Stimulated activated CD4-positive, alpha-beta T cell treated with anti-CD3 and anti-CD28 coated beads, Interleukin-1b, Interleukin-23, amount 100 ng/mL, for 1 hour (primary cell): ENCODE measurements at regions not wholly inside any gene's neighbourhood (a gene's known extent, or its start where the extent isn't known, plus 50 kb on each side); places are given as distances from the start of the nearest gene placed in this dataset.

Source experiments
- DNase-seq, 2 donors: peaks; one replicate each; pipeline ENCODE4 v3.0.0-alpha.2; 2020; ENCODE audit warnings: low read depth in 2 of 2

GRCh38 chr16:6674071-6674470, 658.6 kb upstream of the RBFOX1 start:
- DNase-seq, result no peak

- DNase-seq, result no peak
These were observed 660.1 kb upstream of the RBFOX1 start for GRCh38 chr16:6672507-6672906.

- DNase-seq, result no peak
These were observed 665.3 kb upstream of the RBFOX1 start for GRCh38 chr16:6667393-6667792.

DNA sequence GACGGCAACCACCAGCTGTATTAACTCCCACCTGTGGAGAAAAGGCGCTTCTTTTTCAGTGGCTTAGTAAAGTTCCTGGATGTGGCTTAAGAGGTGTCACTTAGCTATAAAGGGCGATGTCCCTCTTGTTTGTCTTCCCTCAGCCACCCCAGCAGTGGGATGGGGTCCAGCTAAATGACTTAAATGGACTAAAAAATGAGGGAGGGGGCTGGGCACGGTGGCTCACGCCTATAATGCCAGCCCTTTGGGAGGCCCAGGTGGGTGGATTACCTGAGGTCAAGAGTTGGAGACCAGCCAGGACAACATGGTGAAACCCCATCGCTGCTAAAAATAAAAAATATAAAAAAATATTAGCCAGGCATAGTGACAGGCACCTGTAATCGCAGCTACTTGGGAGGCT, 667.5 kb upstream of the RBFOX1 start:
- DNase-seq, result no peak

GRCh38 chr16:6663668-6664067, 669.0 kb upstream of the RBFOX1 start:
- no peak for DNase-seq

- DNase-seq, result no peak
These were observed 675.9 kb upstream of the RBFOX1 start for GRCh38 chr16:6656760-6657159.

DNA sequence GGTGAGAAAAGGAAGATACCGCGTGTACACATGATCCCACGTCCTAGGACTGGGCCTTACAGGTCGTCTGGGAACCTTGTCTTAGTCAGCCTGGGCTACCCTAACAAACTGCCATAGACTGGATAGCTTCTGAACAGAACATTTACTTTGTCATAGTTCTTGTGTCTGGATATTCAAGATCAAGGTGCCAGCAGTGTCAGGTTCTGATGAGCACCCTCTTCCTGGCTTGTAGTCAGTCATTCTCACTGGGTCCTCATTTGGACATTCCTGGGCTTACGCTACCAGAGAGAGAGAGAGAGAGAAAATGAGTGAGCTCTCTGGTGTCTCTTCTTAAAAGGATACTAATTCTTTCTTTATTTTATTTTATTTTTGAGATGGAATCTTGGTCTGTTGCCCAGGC, 685.8 kb upstream of the RBFOX1 start:
- no peak for DNase-seq

DNA sequence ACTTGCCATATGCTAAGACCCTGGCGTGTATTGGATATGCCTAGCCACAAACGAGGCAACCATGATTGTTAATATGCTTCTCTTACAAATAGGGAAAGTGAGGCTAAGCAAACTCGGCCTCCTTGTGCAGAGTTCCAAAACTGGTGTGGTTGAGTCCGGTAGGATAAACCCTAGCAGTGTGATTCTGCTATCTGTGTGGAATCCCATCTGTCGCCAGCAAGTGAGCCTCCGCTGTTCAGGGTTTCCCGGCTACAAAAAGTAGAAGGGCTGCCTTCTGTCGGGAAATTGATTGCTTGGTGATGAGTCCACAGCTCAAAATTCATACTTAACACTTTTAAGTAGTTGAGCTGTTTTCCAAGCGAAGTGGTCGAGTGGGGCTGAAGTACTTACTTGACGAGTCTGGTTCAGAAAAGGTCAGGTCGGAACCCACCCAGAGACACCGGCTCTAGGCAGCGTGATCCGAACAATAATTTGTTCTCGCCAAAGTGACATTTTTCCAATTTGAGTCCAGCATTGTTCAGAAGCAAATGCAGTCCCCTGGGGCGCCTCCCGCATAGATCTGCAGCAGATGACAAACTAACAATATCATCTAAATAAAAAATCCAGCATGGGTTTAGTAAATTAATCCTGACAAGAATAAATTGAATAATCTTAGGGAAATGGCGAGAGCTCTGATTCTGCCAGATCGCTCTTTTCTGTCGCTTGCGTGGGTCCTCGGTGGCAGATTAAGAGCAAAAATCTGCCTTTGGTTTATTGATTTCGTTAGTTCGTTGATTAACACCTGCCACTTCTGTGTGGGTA, 686.7 kb upstream of the RBFOX1 start:
- DNase-seq, result no peak

DNA sequence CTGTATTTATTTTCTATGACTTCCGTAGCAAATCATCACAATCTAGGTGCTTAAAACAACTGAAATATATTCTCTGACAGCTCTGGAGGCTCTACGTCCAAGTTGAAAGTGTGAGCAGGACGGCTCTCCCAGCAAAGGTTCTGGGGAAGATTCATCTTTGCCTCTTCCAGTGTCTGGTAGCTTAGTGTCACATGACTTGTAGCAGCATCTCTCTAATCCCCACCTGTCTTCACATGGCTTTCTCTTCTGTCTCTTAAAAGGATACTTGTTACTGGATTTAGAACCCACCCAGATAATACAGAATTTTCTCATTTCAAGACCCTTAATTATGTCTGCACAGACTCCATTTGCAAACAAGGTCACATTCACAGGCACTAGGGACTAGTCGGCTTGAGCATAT, 687.7 kb upstream of the RBFOX1 start:
- DNase-seq, result no peak

GRCh38 chr16:6643080-6643686, 689.5 kb upstream of the RBFOX1 start:
- DNase-seq, result peak in 1 of 2 donors; percentile 12

DNA sequence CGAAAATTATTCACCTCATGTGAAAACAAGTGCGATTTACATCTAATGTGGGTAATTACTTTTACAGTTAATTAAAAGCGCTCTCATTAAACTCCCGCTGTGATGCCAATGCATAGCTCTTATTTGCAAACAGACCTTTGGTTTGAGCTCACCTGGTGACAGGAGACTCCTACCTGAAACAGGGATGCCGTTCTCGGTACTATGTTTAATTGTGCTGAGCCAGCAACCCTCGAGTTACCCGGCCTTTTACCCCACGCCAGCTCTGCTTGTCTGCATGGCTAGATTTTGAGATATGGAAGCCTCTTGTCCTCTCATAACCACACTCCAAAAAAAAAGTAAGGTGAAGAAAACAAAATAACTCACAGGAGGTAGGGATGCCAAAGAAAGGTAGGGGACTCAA, 690.4 kb upstream of the RBFOX1 start:
- no peak for DNase-seq

DNA sequence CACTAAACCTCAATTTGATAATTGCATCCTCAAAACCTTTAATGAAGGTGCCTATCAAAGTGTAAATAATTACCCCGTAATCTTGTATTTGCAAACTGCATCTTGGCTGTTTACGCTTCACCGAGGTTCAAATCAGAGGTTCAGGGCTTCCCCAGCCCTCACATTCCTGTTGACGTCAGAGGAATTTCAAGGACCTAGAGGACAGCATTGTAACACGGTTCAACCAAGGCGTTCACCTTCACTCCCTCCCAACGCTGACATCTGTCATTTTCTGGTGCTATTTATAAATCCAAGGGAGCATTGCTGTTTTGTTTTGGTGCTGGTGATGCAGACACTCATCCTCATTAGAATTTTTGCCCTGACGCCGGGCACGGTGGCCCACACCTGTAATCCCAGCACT, 691.6 kb upstream of the RBFOX1 start:
- no peak for DNase-seq

- no peak for DNase-seq
These were observed 696.2 kb upstream of the RBFOX1 start for GRCh38 chr16:6636457-6636856.

GRCh38 chr16:6634151-6634550, 698.5 kb upstream of the RBFOX1 start:
- no peak for DNase-seq

GRCh38 chr16:6633456-6633855, 699.2 kb upstream of the RBFOX1 start:
- DNase-seq, result no peak

- no peak for DNase-seq
These were observed 703.5 kb upstream of the RBFOX1 start for GRCh38 chr16:6629110-6629509.

DNA sequence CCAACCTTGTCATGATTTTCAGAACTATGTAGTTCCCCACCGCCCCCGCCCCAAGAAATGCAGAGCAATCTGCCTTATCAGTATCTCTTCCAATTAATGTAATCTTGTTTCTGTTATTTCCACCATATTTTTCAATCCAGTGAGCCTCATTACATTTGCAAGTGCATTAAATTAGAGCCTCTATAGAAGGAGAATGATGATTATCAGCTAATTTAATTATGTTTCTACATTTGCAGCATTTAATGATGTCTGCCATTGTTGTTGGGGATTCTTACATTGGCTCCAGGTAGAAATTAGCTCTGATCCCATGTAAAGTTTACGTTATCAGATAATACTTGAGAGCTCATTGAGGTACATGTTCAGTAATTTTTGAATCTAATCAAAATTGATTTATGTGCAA, 707.0 kb upstream of the RBFOX1 start:
- no peak for DNase-seq

DNA sequence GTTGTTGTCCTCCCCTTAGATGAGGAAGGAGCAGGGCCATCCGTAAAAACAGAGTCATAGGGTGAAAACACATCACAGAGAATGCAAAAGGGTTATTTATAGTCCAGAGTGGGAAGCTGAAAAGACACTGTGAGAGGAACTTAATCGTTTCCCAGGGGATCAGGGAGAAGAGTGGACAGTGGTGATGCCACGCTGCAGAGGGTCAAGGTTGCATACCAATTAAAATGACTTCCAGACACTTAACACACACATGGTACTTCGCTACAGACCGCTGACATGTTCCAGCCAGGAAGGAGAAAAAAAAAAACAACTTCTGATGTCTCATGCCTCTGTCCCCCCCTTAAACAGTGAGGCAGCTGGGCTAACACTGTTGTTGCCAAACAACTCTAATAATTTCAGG, 713.8 kb upstream of the RBFOX1 start:
- DNase-seq, result no peak

DNA sequence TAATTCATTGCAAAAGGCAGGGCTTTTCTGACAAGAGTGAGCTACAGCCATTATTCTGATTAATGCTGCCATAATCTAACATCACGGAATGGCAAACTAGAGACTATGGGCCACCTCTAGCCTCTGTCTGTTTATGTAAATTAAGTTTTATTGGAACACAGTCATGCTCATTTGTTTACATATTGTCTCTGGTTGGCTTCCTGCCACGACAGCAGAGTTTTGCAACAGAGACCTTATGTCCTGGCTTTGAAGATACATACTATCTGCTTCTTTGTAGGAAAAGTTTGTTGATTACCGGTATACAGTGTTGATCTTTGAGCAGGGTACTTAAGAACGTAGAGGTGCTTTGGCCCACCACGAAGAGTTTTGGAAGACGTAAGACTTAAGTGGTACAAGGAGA, 715.9 kb upstream of the RBFOX1 start:
- DNase-seq, result no peak

DNA sequence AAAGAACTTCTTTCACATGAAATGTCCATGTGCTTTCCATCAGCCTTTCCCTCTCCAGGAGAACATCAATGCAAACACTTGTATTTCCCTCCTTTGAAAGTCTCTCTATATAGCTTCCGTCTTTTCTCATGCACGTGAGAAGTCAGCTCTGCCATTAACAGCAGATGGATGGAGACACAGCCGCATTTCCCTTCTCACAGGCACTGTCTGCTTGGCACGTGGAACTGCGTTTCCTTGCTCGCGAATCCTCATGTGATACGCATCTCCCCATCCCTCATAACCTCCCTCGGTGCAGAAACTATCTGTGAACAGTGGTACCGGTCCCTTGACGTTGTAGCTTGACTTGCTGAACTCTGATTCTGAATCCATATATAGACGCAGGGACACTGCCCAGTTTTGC, 717.0 kb upstream of the RBFOX1 start:
- no peak for DNase-seq

- DNase-seq, result no peak
These were observed 721.1 kb upstream of the RBFOX1 start for GRCh38 chr16:6611535-6611934.

DNA sequence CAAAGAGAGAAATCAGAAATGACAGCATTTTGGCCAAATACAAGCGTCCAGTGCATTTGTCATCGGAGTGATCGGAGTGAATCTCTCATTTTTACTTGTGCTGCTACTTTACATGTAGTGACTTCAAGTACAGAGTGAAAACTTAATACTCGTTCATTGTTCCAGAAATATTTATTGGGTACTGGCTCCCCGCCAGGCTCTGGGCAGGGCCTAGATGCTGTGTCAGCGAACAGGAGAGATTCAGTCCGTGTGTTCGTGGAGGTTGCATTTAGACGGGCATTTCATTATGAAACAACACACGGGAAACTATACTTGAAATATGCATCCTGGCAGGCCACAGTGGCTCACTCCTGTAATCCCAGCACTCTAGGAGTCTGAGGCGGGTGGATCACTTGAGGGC, 727.2 kb upstream of the RBFOX1 start:
- DNase-seq, result no peak

DNA sequence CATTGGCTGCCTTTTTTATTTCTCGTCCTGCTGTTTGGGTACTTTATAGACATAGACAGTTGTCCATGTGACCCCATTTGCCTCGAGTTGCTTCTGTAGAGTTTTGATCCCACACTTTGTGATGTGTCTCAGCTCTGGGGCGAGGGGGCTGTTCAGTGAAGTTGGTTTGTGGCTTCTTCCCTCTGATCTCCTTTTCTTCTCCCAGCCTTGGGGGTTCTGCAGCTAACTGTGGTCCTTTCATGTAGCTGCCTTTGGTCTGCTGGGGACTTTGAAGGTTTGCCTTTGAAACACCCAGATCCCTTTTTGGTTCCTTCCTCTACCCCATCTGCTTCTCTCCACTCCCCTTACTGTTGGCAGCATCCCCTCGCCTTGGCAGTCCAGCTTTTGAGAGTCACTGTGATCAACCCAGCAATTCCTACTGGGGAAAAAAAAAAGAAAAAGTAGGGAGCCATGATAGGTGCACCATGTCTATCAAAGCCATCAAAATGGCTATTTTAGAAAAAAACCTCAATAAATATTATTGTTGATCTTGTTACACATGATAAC, 728.8 kb upstream of the RBFOX1 start:
- no peak for DNase-seq
